Epithelial cell of esophagus (primary cell): ENCODE measurements at regions not wholly inside any gene's neighbourhood (a gene's known extent, or its start where the extent isn't known, plus 50 kb on each side); places are given as distances from the start of the nearest gene placed in this dataset.

Experiments
- DNase-seq: peaks from one replicate; pipeline ENCODE4 v3.0.0; 2010; ENCODE audit warnings: low read depth
- H3K4me3 ChIP-seq: 2 replicates; pipeline ENCODE4 v1.5.1; 2011; ENCODE audit warnings: mild to moderate bottlenecking, low read length, control low read depth
- CTCF ChIP-seq: IDR thresholded peaks from 2 replicates; pipeline ENCODE4 v1.5.1; 2011; ENCODE audit warnings: low read depth, mild to moderate bottlenecking, low read length, control low read depth, inconsistent platforms; ENCODE audit not compliant: insufficient read depth; ENCODE audit errors: missing control alignments

- no peak for TF ChIP-seq CTCF
- no peak for DNase-seq
- H3K4me3 ChIP-seq: no peak overlapping the region
These were observed 192.2 kb downstream of the TSN start for GRCh38 chr2:121947674-121948073.

DNA sequence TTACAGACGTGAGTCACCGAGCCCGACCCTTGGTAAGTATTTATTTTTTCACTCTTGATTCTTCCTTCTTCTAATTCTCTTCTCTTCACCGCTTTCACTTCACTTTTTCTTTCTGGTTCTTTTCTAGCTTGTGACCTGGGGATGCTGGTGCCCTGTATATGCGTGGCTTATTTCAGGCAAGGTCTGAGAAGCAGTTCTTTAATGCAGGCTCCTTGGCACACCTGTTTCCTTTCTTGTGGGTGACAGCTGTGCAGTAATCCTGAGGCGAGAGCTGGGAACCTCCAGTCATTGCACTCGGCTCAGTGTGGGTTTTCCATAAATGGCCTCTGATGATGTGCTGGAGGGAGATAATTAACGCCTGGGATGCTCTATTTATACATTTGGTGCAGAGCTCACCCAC is 193.8 kb downstream of the TSN start:
- no peak overlapping the region for H3K4me3 ChIP-seq
- no peak for DNase-seq
- TF ChIP-seq CTCF: no peak

GRCh38 chr2:121955426-121955825 is 200.0 kb downstream of the TSN start:
- no peak for DNase-seq
- TF ChIP-seq CTCF: no peak
- H3K4me3 ChIP-seq: no peak overlapping the region

GRCh38 chr2:121955872-121956271 is 200.4 kb downstream of the TSN start:
- DNase-seq: no peak
- H3K4me3 ChIP-seq: no peak overlapping the region
- TF ChIP-seq CTCF: no peak

GRCh38 chr2:121960251-121960650 is 204.8 kb downstream of the TSN start:
- no peak for TF ChIP-seq CTCF
- DNase-seq: no peak
- H3K4me3 ChIP-seq: no peak overlapping the region

GRCh38 chr2:121961761-121962160 is 206.3 kb downstream of the TSN start:
- H3K4me3 ChIP-seq: no peak overlapping the region
- no peak for TF ChIP-seq CTCF
- DNase-seq: no peak

DNA sequence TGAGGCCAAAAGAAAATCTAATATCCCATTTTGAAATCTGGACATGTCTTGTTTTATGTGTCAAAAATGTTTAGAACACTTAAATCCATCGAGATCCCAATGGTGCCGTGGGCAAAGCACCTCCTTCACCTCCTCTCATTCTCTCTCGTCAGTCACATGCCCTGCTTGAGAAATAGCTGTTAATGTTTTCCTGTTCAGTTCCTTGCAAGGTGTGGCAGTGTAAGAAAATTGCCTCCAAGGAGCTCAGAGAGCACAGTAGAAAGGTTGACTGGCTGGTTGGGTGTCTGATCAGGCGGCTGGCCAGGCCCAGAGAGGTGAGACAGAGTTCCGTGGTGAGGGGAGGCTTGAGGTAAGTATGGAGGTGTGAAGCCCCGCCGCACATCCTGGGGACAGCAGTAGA is 210.2 kb downstream of the TSN start:
- TF ChIP-seq CTCF: no peak
- DNase-seq: peak; percentile 1
- no peak overlapping the region for H3K4me3 ChIP-seq
